Pancreas (tissue), 10 donors: ENCODE measurements at regions not wholly inside any gene's neighbourhood (a gene's known extent, or its start where the extent isn't known, plus 50 kb on each side); places are given as distances from the start of the nearest gene placed in this dataset.

Experiments
- ATAC-seq, 4 donors: fragments of 200-7000 bp; cut with Tn5 transposase; one replicate each; pipeline versions ENCODE4 v1.8.0 to v1.9.1; 2020; ENCODE audit warnings: mild to moderate bottlenecking in 4 of 4, moderate library complexity in 4 of 4
- DNase-seq, 6 donors: peaks; one replicate each; pipeline ENCODE4 v3.0.0-alpha.2; 2020
- FAIRE-seq: peaks from 2 replicates; lab custom pipeline; 2012; peaks lifted over from hg19 to GRCh38; lab: Jason Lieb, UNC
- H3K27ac ChIP-seq, 4 donors: fragments of 200-600 bp; sonication (generic); 1 replicate in 3 of 4; 2 replicates in 1 of 4; pipeline versions ENCODE4 v1.5.0 to v1.8.0; 2020
- H3K27me3 ChIP-seq, 4 donors: fragments of 200-600 bp; one replicate each; pipeline ENCODE4 v1.8.0; 2021
- H3K36me3 ChIP-seq, 3 donors: fragments of 200-600 bp; sonication (generic) in 1 of 3; one replicate each; pipeline versions ENCODE4 v1.5.0 to v1.8.0; 2020 to 2021
- H3K4me1 ChIP-seq, 3 donors: fragments of 200-600 bp; one replicate each; pipeline ENCODE4 v1.8.0; 2021
- H3K4me3 ChIP-seq, 4 donors: fragments of 200-600 bp; sonication (generic) in 2 of 4; one replicate each; pipeline versions ENCODE4 v1.5.0 to v1.8.0; 2020 to 2021
- H3K9me3 ChIP-seq, 4 donors: fragments of 200-600 bp; one replicate each; pipeline ENCODE4 v1.8.0; 2021
- WGBS, 2 donors: extraction: QIAGEN DNeasy Blood & Tissue Kit; methylation state at CpG; one replicate each; pipeline ENCODE4 v1.1.7; 2013; 5-methylcytosine and 5-hydroxymethylcytosine counted together
- intact Hi-C, 3 donors: fragments of 100-400 bp; cut with DNase I; formaldehyde crosslinking; loops; one replicate each; pipeline versions ENCODE4 v1.11.1 to v1.14.2; 2022
- TF ChIP-seq, protein P1 (sequence below), 4 donors: fragments of 200-600 bp; sonication (generic) in 3 of 4; IDR thresholded peaks; one replicate each; pipeline versions ENCODE4 v1.5.0 to v1.8.0; 2021; ENCODE audit warnings: antibody characterized with exemption in 4 of 4
- donor health status: healthy with polysubstance abuse.
- donor health status: DM: no; HTN: no; CAD: no; lungs with moderate emphysema.
- donor health status: DM: no; HTN: no; CAD: no.
- donor health status: control.
- donor health status: control.
- donor health status: Bipolar disorder and iron deficiency.
- donor health status: DM: yes; HTN: yes; CAD: no.
- donor health status: DM: no; HTN: no; CAD: no.
- donor health status: DM: no; HTN: no; CAD: no.
- donor health status: DM: yes; HTN: yes; CAD: no.

DNA sequence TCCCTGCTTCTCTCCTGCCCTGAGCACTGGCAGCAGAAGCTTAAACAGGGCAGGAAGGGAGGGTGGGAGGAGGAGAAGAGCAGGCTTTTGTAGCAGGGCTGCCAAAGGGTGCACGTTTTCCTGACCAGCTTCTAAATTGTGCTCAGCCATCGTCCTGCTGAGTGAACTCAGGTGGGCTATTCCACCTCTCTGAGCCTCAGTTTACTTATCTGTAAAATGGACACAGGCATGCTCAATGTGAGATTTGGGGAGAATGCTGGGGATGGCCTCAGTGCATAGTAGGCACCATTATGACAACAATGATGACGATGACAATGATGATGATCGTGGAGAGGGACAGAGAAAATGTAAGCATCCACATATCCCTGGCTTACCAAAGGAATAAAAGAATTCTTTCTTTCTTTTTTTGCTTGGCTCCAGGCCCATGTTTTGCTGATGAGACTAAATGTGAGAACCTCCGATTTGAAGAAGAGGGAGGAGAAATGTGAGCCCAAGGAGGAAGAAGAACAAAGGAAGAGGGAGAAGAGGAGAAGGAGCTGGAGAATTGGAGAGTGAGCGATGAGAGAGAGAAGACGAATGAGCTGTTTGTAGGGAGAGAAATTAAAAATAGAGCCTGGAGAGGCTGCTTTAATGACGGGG lies 105.5 kb upstream of the MYL2 start:
- TF ChIP-seq, protein P1, sequence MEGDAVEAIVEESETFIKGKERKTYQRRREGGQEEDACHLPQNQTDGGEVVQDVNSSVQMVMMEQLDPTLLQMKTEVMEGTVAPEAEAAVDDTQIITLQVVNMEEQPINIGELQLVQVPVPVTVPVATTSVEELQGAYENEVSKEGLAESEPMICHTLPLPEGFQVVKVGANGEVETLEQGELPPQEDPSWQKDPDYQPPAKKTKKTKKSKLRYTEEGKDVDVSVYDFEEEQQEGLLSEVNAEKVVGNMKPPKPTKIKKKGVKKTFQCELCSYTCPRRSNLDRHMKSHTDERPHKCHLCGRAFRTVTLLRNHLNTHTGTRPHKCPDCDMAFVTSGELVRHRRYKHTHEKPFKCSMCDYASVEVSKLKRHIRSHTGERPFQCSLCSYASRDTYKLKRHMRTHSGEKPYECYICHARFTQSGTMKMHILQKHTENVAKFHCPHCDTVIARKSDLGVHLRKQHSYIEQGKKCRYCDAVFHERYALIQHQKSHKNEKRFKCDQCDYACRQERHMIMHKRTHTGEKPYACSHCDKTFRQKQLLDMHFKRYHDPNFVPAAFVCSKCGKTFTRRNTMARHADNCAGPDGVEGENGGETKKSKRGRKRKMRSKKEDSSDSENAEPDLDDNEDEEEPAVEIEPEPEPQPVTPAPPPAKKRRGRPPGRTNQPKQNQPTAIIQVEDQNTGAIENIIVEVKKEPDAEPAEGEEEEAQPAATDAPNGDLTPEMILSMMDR (IDR thresholded peaks at IDR 0.05), result no peak
- intact Hi-C loops, result loop anchor here in 1 of 3 donors (10.0 kb wide), 1 partner anchor 279 kb away; no protein-coding TSS in a partner anchor

DNA sequence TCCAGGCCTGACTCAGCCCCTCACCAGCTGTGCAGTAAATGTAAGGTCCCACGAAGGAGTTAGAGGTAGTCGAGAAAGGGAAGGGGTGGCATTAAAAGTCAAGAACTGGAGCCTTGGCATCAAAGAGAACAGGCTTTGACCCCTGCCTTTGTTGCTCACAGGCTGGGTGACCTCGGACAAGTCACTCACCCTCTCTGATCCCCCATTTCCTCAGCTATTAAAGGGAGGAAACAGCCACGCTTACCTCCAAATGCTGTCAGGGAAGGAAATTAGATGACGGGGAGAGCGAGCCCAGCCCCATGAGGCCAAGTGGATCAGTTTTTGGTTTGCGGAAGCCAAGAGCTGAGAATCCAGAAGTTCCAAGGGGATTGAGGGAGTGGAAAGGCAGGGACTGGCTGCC lies 104.9 kb upstream of the MYL2 start:
- H3K9me3 ChIP-seq, result no peaks in the 10 kb centered on the region
- FAIRE-seq, result no peak

More for the DNA sequence above, 105.5 kb upstream of the MYL2 start:
- Histone ChIP-seq H3K9me3 (no peaks in the 10 kb centered on the region), H3K27me3 (peaks cover 0 to 8% (median 0%) of the 10 kb centered on the region in 4 donors), H3K4me1 (no peaks in the 10 kb centered on the region), H3K27ac (no peak overlapping the region), H3K4me3 (no peak overlapping the region), H3K36me3 (no peaks in the 10 kb centered on the region)
- ATAC-seq (no peak), FAIRE-seq (no peak), DNase-seq (no peak)
- 35% methylated on average over 8 of the region's 8 CpGs for WGBS, 2 donors

DNA sequence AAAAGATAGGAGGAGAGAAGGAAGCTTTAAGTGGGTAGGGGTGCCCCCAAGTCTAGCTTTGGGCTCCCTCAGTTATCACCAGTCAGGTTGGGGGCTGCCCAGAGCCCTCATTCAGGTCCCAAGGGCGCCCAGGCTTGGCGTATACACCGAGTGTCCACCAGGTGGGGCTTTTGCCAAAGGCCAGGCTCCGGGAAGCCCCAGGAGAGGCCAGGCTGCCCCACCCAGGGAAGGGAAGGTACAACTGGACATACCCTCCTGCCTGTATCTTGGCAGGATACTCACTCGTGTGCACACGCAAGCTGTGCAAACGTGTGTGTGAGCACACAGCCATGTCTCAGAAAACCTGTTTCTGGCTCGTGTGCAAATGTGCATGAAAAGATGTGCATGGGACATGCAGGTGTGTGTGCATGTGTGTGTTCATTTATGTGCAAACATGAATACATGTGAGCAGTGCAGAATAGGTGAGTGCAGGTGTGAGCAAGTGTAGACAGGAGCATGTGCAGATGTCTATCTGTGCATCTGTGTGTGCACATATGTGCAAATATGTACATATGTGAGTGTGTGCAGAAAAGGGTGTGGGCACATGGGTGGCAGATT lies 103.9 kb upstream of the MYL2 start:
- Histone ChIP-seq H3K27ac (no peak overlapping the region), H3K4me3 (no peak overlapping the region), H3K4me1 (no peaks in the 10 kb centered on the region), H3K27me3 (no peaks in the 10 kb centered on the region), H3K36me3 (no peaks in the 10 kb centered on the region), H3K9me3 (no peaks in the 10 kb centered on the region)
- peak; percentile 26 to 83 (median 52) for DNase-seq
- TF ChIP-seq, protein P1 (IDR thresholded peaks at IDR 0.05), result peak; percentile 63 to 73 (median 65)
- WGBS, 2 donors, result 0 to 2% methylated on average over 8 of the region's 8 CpGs
- intact Hi-C loops, result loop anchor here in 2 of 3 donors (5.0 to 10.0 kb wide), 2 partner anchors 280 to 283 kb away; no protein-coding TSS in a partner anchor
- FAIRE-seq, result no peak
- peak in 3 of 4 donors; percentile 82 to 96 (median 87) for ATAC-seq

More for the DNA sequence above, 104.9 kb upstream of the MYL2 start:
- intact Hi-C loops, result loop anchor here in 1 of 3 donors (10.0 kb wide), 1 partner anchor 280 kb away; no protein-coding TSS in a partner anchor
- TF ChIP-seq, protein P1 (IDR thresholded peaks at IDR 0.05), result no peak
- 50 to 52% methylated on average over 7 of the region's 7 CpGs for WGBS, 2 donors
- no peak overlapping the region for H3K4me3 ChIP-seq
- no peak overlapping the region for H3K27ac ChIP-seq
- no peaks in the 10 kb centered on the region for H3K4me1 ChIP-seq
- ATAC-seq, result no peak
- H3K36me3 ChIP-seq, result no peaks in the 10 kb centered on the region
- DNase-seq, result no peak
- peaks cover 0 to 6% (median 0%) of the 10 kb centered on the region in 4 donors for H3K27me3 ChIP-seq

DNA sequence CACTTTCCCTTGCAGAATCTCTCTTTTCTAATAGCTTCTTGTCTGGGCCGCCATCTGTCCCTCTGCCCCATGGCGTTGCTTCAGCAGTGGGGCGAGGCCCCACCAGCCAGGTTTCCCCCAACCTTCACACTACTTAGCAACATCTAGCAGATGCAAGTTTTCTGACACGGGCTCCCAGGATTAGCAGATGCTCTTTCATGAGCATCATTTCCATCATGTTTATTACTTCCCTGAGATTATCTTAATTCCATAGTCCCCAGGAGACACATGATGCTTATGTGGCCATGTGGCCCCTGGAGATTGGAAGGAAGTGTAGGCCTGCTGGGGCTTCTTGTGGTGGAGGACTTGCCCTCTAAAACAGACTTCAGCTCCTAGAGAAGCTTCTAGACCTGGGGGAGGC lies 102.0 kb upstream of the MYL2 start:
- H3K9me3 ChIP-seq, result no peaks in the 10 kb centered on the region
- ATAC-seq (no peak), DNase-seq (no peak), FAIRE-seq (no peak)
- intact Hi-C loops, result loop anchor here in 2 of 3 donors (5.0 to 10.0 kb wide), 2 partner anchors 282 to 285 kb away; no protein-coding TSS in a partner anchor
- H3K4me1 ChIP-seq, result no peaks in the 10 kb centered on the region
- no peak overlapping the region for H3K27ac ChIP-seq
- no peaks in the 10 kb centered on the region for H3K27me3 ChIP-seq
- H3K36me3 ChIP-seq, result no peaks in the 10 kb centered on the region
- no peak overlapping the region for H3K4me3 ChIP-seq
- 68 to 81% methylated on average over 4 of the region's 4 CpGs for WGBS, 2 donors
- TF ChIP-seq, protein P1 (IDR thresholded peaks at IDR 0.05), result no peak
